Prostate gland (tissue), 2 donors: ENCODE measurements at regions not wholly inside any gene's neighbourhood (a gene's known extent, or its start where the extent isn't known, plus 50 kb on each side); places are given as distances from the start of the nearest gene placed in this dataset.

ENCODE experiments used
- POLR2A ChIP-seq: fragments of 450-650 bp; IDR thresholded peaks from one replicate; pipeline ENCODE4 v1.6.1; 2016; ENCODE audit warnings: antibody characterized with exemption, mild to moderate bottlenecking
- POLR2AphosphoS5 ChIP-seq: sonication (generic); formaldehyde crosslinking; IDR thresholded peaks from one replicate; pipeline ENCODE4 v1.6.1; 2017; ENCODE audit warnings: antibody characterized with exemption
- TF ChIP-seq, protein P1 (sequence below), 4 experiments: fragments of 200-600 bp in 2 of 4; fragments of 450-650 bp in 2 of 4; sonication (generic) in 2 of 4; IDR thresholded peaks; 1 replicate in 3 of 4; 2 replicates in 1 of 4; pipeline ENCODE4 v1.5.1; 2016 to 2019; ENCODE audit warnings: antibody characterized with exemption in 4 of 4, mild to moderate bottlenecking in 2 of 4, moderate library complexity in 2 of 4

DNA sequence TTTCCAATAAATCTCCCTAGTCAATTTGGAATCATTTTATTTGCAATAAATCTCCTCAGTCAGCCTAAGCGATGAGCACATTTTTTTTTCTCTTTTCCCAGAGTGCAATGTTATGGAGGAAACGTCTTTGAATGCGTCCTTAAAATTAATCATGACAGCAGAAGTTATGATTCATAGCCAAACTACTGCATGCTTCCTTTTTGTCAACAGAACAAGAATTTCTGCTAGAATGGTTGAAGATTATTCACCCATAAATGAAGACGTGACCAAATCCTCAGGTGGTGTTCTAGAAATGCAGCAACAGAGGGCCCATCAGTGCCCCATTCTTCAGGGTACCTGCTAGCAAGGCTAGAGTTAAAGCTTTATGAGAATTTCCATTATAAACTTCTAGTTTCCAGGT lies 407.9 kb upstream of the PKN2 start:
- TF ChIP-seq POLR2A (no peak), POLR2AphosphoS5 (no peak)
- TF ChIP-seq, protein P1, sequence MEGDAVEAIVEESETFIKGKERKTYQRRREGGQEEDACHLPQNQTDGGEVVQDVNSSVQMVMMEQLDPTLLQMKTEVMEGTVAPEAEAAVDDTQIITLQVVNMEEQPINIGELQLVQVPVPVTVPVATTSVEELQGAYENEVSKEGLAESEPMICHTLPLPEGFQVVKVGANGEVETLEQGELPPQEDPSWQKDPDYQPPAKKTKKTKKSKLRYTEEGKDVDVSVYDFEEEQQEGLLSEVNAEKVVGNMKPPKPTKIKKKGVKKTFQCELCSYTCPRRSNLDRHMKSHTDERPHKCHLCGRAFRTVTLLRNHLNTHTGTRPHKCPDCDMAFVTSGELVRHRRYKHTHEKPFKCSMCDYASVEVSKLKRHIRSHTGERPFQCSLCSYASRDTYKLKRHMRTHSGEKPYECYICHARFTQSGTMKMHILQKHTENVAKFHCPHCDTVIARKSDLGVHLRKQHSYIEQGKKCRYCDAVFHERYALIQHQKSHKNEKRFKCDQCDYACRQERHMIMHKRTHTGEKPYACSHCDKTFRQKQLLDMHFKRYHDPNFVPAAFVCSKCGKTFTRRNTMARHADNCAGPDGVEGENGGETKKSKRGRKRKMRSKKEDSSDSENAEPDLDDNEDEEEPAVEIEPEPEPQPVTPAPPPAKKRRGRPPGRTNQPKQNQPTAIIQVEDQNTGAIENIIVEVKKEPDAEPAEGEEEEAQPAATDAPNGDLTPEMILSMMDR (IDR thresholded peaks at IDR 0.05): no peak
